Amniotic epithelial cell (primary cell): ENCODE measurements at regions not wholly inside any gene's neighbourhood (a gene's known extent, or its start where the extent isn't known, plus 50 kb on each side); places are given as distances from the start of the nearest gene placed in this dataset.

Experiments
- DNase-seq: peaks from one replicate; pipeline ENCODE4 v3.0.0-alpha.2; 2010; ENCODE audit warnings: low read depth

- DNase-seq, result no peak
Measured at GRCh38 chr1:82644186-82644915, 843.6 kb downstream of the ADGRL2 start.

- no peak for DNase-seq
Measured at GRCh38 chr1:82640352-82640751, 839.6 kb downstream of the ADGRL2 start.

- DNase-seq, result no peak
Measured at GRCh38 chr1:82634266-82634665, 833.5 kb downstream of the ADGRL2 start.

- no peak for DNase-seq
Measured at GRCh38 chr1:82632155-82632554, 831.4 kb downstream of the ADGRL2 start.

GRCh38 chr1:82628887-82629286, 828.2 kb downstream of the ADGRL2 start:
- DNase-seq, result no peak

- DNase-seq, result peak; percentile 0
Measured at GRCh38 chr1:82625537-82625936, 824.8 kb downstream of the ADGRL2 start.

- DNase-seq, result no peak
Measured at GRCh38 chr1:82621076-82621475, 820.3 kb downstream of the ADGRL2 start.

- DNase-seq, result no peak
Measured at GRCh38 chr1:82614090-82614489, 813.4 kb downstream of the ADGRL2 start.

GRCh38 chr1:82612986-82613385, 812.3 kb downstream of the ADGRL2 start:
- no peak for DNase-seq

GRCh38 chr1:82606546-82606945, 805.8 kb downstream of the ADGRL2 start:
- no peak for DNase-seq

- DNase-seq, result no peak
Measured at GRCh38 chr1:82604524-82604923, 803.8 kb downstream of the ADGRL2 start.

- no peak for DNase-seq
Measured at GRCh38 chr1:82600314-82600713, 799.6 kb downstream of the ADGRL2 start.

GRCh38 chr1:82598812-82599211, 798.1 kb downstream of the ADGRL2 start:
- no peak for DNase-seq

- no peak for DNase-seq
Measured at GRCh38 chr1:82598337-82598736, 797.6 kb downstream of the ADGRL2 start.

GRCh38 chr1:82597649-82598048, 796.9 kb downstream of the ADGRL2 start:
- DNase-seq, result no peak

- DNase-seq, result no peak
Measured at GRCh38 chr1:82597141-82597540, 796.4 kb downstream of the ADGRL2 start.

- no peak for DNase-seq
Measured at GRCh38 chr1:82593561-82593960, 792.8 kb downstream of the ADGRL2 start.

- no peak for DNase-seq
Measured at GRCh38 chr1:82589588-82589987, 788.9 kb downstream of the ADGRL2 start.

- no peak for DNase-seq
Measured at GRCh38 chr1:82587371-82587770, 786.6 kb downstream of the ADGRL2 start.

- DNase-seq, result no peak
Measured at GRCh38 chr1:82586473-82586872, 785.7 kb downstream of the ADGRL2 start.

- no peak for DNase-seq
Measured at GRCh38 chr1:82582347-82582746, 781.6 kb downstream of the ADGRL2 start.

- no peak for DNase-seq
Measured at GRCh38 chr1:82578086-82578726, 777.5 kb downstream of the ADGRL2 start.

- no peak for DNase-seq
Measured at GRCh38 chr1:82567348-82567747, 766.6 kb downstream of the ADGRL2 start.

GRCh38 chr1:82565546-82565945, 764.8 kb downstream of the ADGRL2 start:
- no peak for DNase-seq
